OCI-LY7 (cell line): ENCODE measurements at regions not wholly inside any gene's neighbourhood (a gene's known extent, or its start where the extent isn't known, plus 50 kb on each side); places are given as distances from the start of the nearest gene placed in this dataset.

ENCODE experiments used
- CTCF ChIP-seq: fragments of 200-600 bp; sonication (generic); conservative IDR thresholded peaks from 2 replicates; pipeline ENCODE4 v1.5.1; 2014; ENCODE audit warnings: mild to moderate bottlenecking, antibody characterized with exemption, low read length, moderate library complexity, mixed read lengths
- EZH2phosphoT487 ChIP-seq: fragments of 200-600 bp; sonication (generic); IDR thresholded peaks from 2 replicates; pipeline ENCODE4 v1.6.1; 2018; ENCODE audit warnings: low read depth, borderline replicate concordance, mild to moderate bottlenecking, mixed run types, antibody characterized with exemption, low read length, moderate library complexity, mixed read lengths

DNA sequence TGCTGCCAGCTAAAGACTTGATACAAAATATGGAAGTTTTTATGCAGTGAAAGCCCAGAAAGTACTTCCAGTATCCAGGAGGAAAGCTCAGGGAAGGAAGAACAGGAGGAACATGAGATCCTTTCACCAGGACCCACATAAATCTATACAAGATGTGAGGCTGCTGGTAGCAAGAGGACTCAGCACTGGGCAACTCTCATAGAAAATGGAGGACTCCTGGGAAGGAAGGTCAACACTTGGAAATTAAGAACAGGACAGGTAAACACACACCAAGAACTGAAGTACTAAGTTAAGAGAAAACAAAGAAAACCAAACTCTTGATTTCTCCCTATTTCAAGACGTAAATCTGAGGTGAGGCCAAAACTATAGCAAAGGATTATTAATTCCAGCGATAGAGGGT is 220.5 kb upstream of the HSF2 start:
- no peak for TF ChIP-seq CTCF
- no peak for TF ChIP-seq EZH2phosphoT487
